ENCODE measurements at regions not wholly inside any gene's neighbourhood (a gene's known extent, or its start where the extent isn't known, plus 50 kb on each side); places are given as distances from the start of the nearest gene placed in this dataset.
"Not testable (repeated sequence)": the region's sequence is repeated elsewhere in the genome, so short reads cannot be mapped to it uniquely, and the experiment has no call there.

GRCh38 chr5:33206962-33207506, 233.7 kb upstream of the TARS1 start:
- no peak overlapping the region for H3K4me2 ChIP-seq (ENCODE audit: low read length)
- H3K9ac ChIP-seq (ENCODE audit: low read length): no peak overlapping the region
- H2AFZ ChIP-seq (ENCODE audit: low read depth, low read length): no peak overlapping the region
- no peak overlapping the region for H3K4me3 ChIP-seq (ENCODE audit: low read length)
- H3K79me2 ChIP-seq (ENCODE audit: low read length): no peaks in the 10 kb centered on the region
- H3K9me3 ChIP-seq (ENCODE audit: insufficient read depth, low read length): no peaks in the 10 kb centered on the region
- no peaks in the 10 kb centered on the region for H4K20me1 ChIP-seq (ENCODE audit: insufficient read depth, low read length)
- TF ChIP-seq EZH2phosphoT487 (IDR thresholded peaks at IDR 0.05; ENCODE audit: low read depth): no peak
- TF ChIP-seq, protein P1, sequence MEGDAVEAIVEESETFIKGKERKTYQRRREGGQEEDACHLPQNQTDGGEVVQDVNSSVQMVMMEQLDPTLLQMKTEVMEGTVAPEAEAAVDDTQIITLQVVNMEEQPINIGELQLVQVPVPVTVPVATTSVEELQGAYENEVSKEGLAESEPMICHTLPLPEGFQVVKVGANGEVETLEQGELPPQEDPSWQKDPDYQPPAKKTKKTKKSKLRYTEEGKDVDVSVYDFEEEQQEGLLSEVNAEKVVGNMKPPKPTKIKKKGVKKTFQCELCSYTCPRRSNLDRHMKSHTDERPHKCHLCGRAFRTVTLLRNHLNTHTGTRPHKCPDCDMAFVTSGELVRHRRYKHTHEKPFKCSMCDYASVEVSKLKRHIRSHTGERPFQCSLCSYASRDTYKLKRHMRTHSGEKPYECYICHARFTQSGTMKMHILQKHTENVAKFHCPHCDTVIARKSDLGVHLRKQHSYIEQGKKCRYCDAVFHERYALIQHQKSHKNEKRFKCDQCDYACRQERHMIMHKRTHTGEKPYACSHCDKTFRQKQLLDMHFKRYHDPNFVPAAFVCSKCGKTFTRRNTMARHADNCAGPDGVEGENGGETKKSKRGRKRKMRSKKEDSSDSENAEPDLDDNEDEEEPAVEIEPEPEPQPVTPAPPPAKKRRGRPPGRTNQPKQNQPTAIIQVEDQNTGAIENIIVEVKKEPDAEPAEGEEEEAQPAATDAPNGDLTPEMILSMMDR (IDR thresholded peaks at IDR 0.05; ENCODE audit: low read depth, low read length): no peak
- H3K27me3 ChIP-seq (ENCODE audit: low read depth, low read length): no peaks in the 10 kb centered on the region
- no peak overlapping the region for H3K27ac ChIP-seq (ENCODE audit: low read length)
- no peaks in the 10 kb centered on the region for H3K4me1 ChIP-seq (ENCODE audit: low read length)
- no peaks in the 10 kb centered on the region for H3K36me3 ChIP-seq (replicated peaks; ENCODE audit: low read depth, low read length)

- H4K20me1 ChIP-seq (ENCODE audit: insufficient read depth, low read length): no peaks in the 10 kb centered on the region
- no peaks in the 10 kb centered on the region for H3K27me3 ChIP-seq (ENCODE audit: low read depth, low read length)
- TF ChIP-seq EZH2phosphoT487 (IDR thresholded peaks at IDR 0.05; ENCODE audit: low read depth): no peak
- TF ChIP-seq, protein P1 (IDR thresholded peaks at IDR 0.05; ENCODE audit: low read depth, low read length): no peak
These were observed 231.5 kb upstream of the TARS1 start for GRCh38 chr5:33209252-33209651.

DNA sequence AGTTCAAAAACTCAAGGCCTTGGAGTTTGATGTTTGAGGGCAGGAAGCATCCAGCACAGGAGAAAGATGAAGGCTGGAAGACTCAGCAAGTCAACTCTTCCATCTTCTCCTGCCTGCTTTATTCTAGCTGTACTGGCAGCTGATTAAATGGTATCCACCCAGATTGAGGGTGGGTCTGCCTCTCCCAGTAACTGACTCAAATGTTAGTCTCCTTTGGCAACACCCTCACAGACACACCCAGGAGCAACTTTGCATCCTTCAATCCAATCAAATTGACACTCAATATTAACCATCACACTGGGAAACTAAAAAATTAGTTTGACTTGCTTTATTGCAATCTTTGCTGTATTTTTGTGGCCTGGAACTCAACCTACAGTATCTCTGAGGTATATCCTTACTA, 230.5 kb upstream of the TARS1 start:
- H3K4me3 ChIP-seq (ENCODE audit: low read length); H3K9ac ChIP-seq (ENCODE audit: low read length); H3K27me3 ChIP-seq (ENCODE audit: low read depth, low read length); H3K79me2 ChIP-seq (ENCODE audit: low read length); H2AFZ ChIP-seq (ENCODE audit: low read depth, low read length); H4K20me1 ChIP-seq (ENCODE audit: insufficient read depth, low read length); H3K36me3 ChIP-seq (replicated peaks; ENCODE audit: low read depth, low read length); H3K27ac ChIP-seq (ENCODE audit: low read length); H3K4me2 ChIP-seq (ENCODE audit: low read length); H3K9me3 ChIP-seq (ENCODE audit: insufficient read depth, low read length); H3K4me1 ChIP-seq (ENCODE audit: low read length): not testable (repeated sequence)

More at GRCh38 chr5:33209252-33209651, 231.5 kb upstream of the TARS1 start:
- Histone ChIP-seq H3K9ac (ENCODE audit: low read length) (no peak overlapping the region), H3K36me3 (replicated peaks; ENCODE audit: low read depth, low read length) (no peaks in the 10 kb centered on the region), H3K4me1 (ENCODE audit: low read length) (no peaks in the 10 kb centered on the region), H3K79me2 (ENCODE audit: low read length) (no peaks in the 10 kb centered on the region), H3K27ac (ENCODE audit: low read length) (no peak overlapping the region), H3K4me2 (ENCODE audit: low read length) (no peak overlapping the region), H3K9me3 (ENCODE audit: insufficient read depth, low read length) (no peaks in the 10 kb centered on the region), H3K4me3 (ENCODE audit: low read length) (no peak overlapping the region), H2AFZ (ENCODE audit: low read depth, low read length) (no peak overlapping the region)

- no peaks in the 10 kb centered on the region for H3K36me3 ChIP-seq (replicated peaks; ENCODE audit: low read depth, low read length)
- H3K27me3 ChIP-seq (ENCODE audit: low read depth, low read length): no peaks in the 10 kb centered on the region
- H3K4me1 ChIP-seq (ENCODE audit: low read length): no peaks in the 10 kb centered on the region
- no peaks in the 10 kb centered on the region for H4K20me1 ChIP-seq (ENCODE audit: insufficient read depth, low read length)
- H3K4me2 ChIP-seq (ENCODE audit: low read length): no peak overlapping the region
- no peaks in the 10 kb centered on the region for H3K9me3 ChIP-seq (ENCODE audit: insufficient read depth, low read length)
- H3K27ac ChIP-seq (ENCODE audit: low read length): no peak overlapping the region
- no peak overlapping the region for H3K9ac ChIP-seq (ENCODE audit: low read length)
- no peak overlapping the region for H3K4me3 ChIP-seq (ENCODE audit: low read length)
- no peak for TF ChIP-seq EZH2phosphoT487 (IDR thresholded peaks at IDR 0.05; ENCODE audit: low read depth)
- TF ChIP-seq, protein P1 (IDR thresholded peaks at IDR 0.05; ENCODE audit: low read depth, low read length): no peak
- no peaks in the 10 kb centered on the region for H3K79me2 ChIP-seq (ENCODE audit: low read length)
- H2AFZ ChIP-seq (ENCODE audit: low read depth, low read length): no peak overlapping the region
These were observed 229.8 kb upstream of the TARS1 start for GRCh38 chr5:33210978-33211377.

- Histone ChIP-seq H3K4me1 (ENCODE audit: low read length) (no peaks in the 10 kb centered on the region), H3K9me3 (ENCODE audit: insufficient read depth, low read length) (no peaks in the 10 kb centered on the region), H3K9ac (ENCODE audit: low read length) (no peak overlapping the region), H3K79me2 (ENCODE audit: low read length) (no peaks in the 10 kb centered on the region), H3K27ac (ENCODE audit: low read length) (no peak overlapping the region), H4K20me1 (ENCODE audit: insufficient read depth, low read length) (no peaks in the 10 kb centered on the region), H3K4me2 (ENCODE audit: low read length) (no peak overlapping the region), H2AFZ (ENCODE audit: low read depth, low read length) (no peak overlapping the region), H3K4me3 (ENCODE audit: low read length) (no peak overlapping the region), H3K27me3 (ENCODE audit: low read depth, low read length) (no peaks in the 10 kb centered on the region), H3K36me3 (replicated peaks; ENCODE audit: low read depth, low read length) (no peaks in the 10 kb centered on the region)
- TF ChIP-seq EZH2phosphoT487 (IDR thresholded peaks at IDR 0.05; ENCODE audit: low read depth): no peak
- TF ChIP-seq, protein P1 (IDR thresholded peaks at IDR 0.05; ENCODE audit: low read depth, low read length): no peak
These were observed 228.3 kb upstream of the TARS1 start for GRCh38 chr5:33212439-33212838.
